ENCODE measurements at regions not wholly inside any gene's neighbourhood (a gene's known extent, or its start where the extent isn't known, plus 50 kb on each side); places are given as distances from the start of the nearest gene placed in this dataset.

GRCh38 chr16:86747761-86748160 lies 169.4 kb downstream of the FOXL1 start:
- no peak for DNase-seq (ENCODE audit: low spot score)

- no peak for DNase-seq (ENCODE audit: low spot score)
Observed at GRCh38 chr16:86748652-86749051, 170.3 kb downstream of the FOXL1 start.

DNA sequence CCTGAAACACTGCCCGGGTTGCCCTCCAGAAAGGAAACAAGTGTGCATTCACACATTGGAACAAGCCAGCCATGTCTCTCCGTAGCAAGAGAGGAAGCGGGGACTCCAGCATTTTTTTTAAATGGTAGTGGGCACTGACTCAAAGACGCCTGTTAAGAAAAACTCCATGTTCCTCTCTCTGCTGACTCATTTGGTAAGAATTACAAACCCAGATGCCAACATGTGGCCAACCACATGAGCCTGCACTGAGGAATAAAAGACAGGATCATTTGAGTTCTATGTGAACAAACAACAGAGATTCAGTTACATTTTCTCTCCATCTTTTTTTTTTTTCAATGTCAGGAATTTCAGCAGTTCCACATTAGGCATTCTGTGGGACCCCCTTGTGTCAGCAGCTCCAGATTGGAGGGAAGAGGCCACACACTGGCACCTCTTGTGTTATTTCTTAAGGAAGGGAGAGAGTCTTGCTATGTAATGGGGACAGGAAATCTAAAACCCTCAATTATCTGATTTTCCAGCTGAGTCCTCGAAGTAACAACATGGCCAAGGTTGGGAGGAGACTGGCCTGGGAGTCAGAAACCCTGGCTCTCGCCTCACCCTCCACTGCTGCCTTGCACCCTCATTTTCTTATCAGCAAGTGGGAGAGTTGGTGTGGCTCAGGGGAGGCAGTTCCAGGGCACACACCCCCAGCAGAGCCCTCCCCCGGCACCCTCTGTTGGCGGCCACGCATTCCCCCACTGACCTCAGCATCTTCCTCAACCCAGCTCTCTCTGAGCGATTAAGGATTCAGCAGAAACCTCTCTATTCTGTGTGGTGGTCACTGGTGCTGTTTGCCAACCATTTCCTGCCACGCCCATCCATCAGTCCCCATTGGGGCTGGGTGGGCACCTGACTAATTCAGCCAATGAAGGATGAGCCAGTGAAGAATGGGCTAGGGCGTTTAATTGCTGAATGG lies 173.0 kb downstream of the FOXL1 start:
- DNase-seq (ENCODE audit: low spot score), result no peak

GRCh38 chr16:86752582-86753175 lies 174.3 kb downstream of the FOXL1 start:
- no peak for DNase-seq (ENCODE audit: low spot score)

GRCh38 chr16:86753399-86753798 lies 175.1 kb downstream of the FOXL1 start:
- DNase-seq (ENCODE audit: low spot score), result no peak

GRCh38 chr16:86755571-86756006 lies 177.2 kb downstream of the FOXL1 start:
- DNase-seq (ENCODE audit: low spot score), result no peak

- DNase-seq (ENCODE audit: low spot score), result no peak
Observed at GRCh38 chr16:86756882-86757703, 178.7 kb downstream of the FOXL1 start.

GRCh38 chr16:86757704-86758040 lies 179.3 kb downstream of the FOXL1 start:
- no peak for DNase-seq (ENCODE audit: low spot score)

DNA sequence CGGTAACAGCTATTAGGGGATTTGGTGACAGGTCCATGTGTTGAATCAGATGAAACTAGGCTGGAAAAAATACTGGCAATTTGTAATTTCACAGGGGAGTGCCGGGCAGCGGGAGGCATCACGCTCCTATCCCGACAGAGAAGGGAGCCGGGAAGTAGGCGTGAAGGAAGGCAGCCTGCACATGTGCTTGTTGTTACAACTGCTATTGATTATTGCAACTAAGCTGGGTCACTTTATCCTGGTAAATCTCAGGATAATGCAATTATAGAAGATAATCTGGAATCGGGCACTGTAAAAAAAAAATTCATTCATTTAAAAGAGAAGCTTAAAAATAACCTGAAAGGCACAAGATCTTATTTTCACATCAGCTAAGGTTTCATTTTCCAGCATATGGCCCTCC lies 180.6 kb downstream of the FOXL1 start:
- DNase-seq (ENCODE audit: low spot score), result no peak

GRCh38 chr16:86761111-86762031 lies 183.0 kb downstream of the FOXL1 start:
- peak; percentile 56 for DNase-seq (ENCODE audit: low spot score)

DNA sequence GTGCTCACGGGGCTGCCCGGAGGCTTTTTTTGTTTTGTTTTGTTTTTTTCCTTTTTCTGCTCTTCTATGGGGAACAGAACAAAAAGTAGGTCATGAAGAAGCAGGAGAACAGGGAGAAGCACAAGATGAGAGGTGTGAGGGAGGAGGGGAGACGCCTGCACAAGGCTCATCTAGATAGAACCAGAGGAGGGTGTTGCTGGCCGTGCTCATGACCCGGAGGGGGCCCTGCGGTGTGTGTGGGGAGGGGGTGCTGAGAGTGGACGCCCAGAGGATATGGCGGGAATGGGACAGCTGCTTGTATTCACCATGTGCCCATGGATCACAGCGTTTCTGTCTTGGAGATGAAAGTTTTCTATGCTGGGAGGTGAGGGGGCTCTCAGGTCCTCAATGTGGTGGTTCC lies 183.7 kb downstream of the FOXL1 start:
- no peak for DNase-seq (ENCODE audit: low spot score)

- no peak for DNase-seq (ENCODE audit: low spot score)
Observed at GRCh38 chr16:86763819-86764218, 185.5 kb downstream of the FOXL1 start.

GRCh38 chr16:86764551-86764950 lies 186.2 kb downstream of the FOXL1 start:
- no peak for DNase-seq (ENCODE audit: low spot score)

- no peak for DNase-seq (ENCODE audit: low spot score)
Observed at GRCh38 chr16:86765389-86766026, 187.2 kb downstream of the FOXL1 start.

DNA sequence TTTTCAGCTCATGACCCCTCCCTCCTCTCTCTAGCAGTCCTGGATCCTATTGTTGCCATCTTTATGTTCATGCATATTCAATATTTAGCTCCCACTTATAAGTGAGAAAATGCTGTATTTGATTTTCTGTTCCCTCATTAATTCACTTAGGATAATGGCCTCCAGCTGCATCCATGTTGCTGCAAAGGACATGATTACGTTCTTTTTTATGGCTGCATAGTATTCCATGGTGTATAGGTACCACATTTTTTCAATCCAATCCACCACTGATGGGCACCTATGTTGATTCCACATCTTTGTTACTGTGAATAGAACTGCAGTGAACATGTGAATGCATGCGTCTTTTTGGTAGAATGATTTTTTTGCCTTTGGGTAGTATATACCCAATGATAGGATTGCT lies 188.4 kb downstream of the FOXL1 start:
- DNase-seq (ENCODE audit: low spot score), result no peak

- no peak for DNase-seq (ENCODE audit: low spot score)
Observed at GRCh38 chr16:86768228-86768791, 190.0 kb downstream of the FOXL1 start.

- DNase-seq (ENCODE audit: low spot score), result no peak
Observed at GRCh38 chr16:86768999-86769398, 190.7 kb downstream of the FOXL1 start.

GRCh38 chr16:86771506-86772460 lies 193.4 kb downstream of the FOXL1 start:
- DNase-seq (ENCODE audit: low spot score), result no peak

GRCh38 chr16:86772671-86773353 lies 194.5 kb downstream of the FOXL1 start:
- no peak for DNase-seq (ENCODE audit: low spot score)
